HL-60 (cell line): ENCODE measurements at regions not wholly inside any gene's neighbourhood (a gene's known extent, or its start where the extent isn't known, plus 50 kb on each side); places are given as distances from the start of the nearest gene placed in this dataset.
A peak's percentile ranks its signal among the peaks of the same experiment; 100 is the strongest.

ENCODE experiments used
- DNase-seq, 2 experiments: peaks; one replicate each; pipeline ENCODE4 v3.0.0-alpha.2; 2010 to 2020; ENCODE audit warnings: low read depth in 1 of 2, low spot score in 1 of 2
- H3K27ac ChIP-seq: fragments of 250-450 bp; sonication (Bioruptor Pico); replicated peaks from 2 replicates; pipeline ENCODE4 v1.5.1; 2020; ENCODE audit warnings: mild to moderate bottlenecking, moderate library complexity
- H3K27me3 ChIP-seq: fragments of 250-450 bp; sonication (Bioruptor Pico); 2 replicates; pipeline ENCODE4 v1.5.1; 2021; ENCODE audit warnings: mild to moderate bottlenecking, moderate library complexity; ENCODE audit not compliant: insufficient read depth, poor library complexity, severe bottlenecking
- H3K4me3 ChIP-seq: replicated peaks from 2 replicates; pipeline ENCODE4 v1.5.1; 2011; ENCODE audit warnings: mild to moderate bottlenecking, control low read depth, low read length; ENCODE audit not compliant: insufficient read depth
- GABPA ChIP-seq: IDR thresholded peaks from 2 replicates; pipeline ENCODE4 v1.6.1; 2012; ENCODE audit warnings: low read depth
- POLR2AphosphoS5 ChIP-seq: IDR thresholded peaks from 2 replicates; pipeline ENCODE4 v1.6.1; 2012; ENCODE audit warnings: low read depth
- SPI1 ChIP-seq: IDR thresholded peaks from 2 replicates; pipeline ENCODE4 v1.6.1; 2012; ENCODE audit warnings: low read depth, mild to moderate bottlenecking, borderline replicate concordance
- TF ChIP-seq, protein P1 (sequence below): IDR thresholded peaks from 2 replicates; pipeline ENCODE4 v1.6.1; 2012; ENCODE audit warnings: low read depth; ENCODE audit not compliant: insufficient replicate concordance
- TF ChIP-seq, protein P2 (sequence below): IDR thresholded peaks from one replicate; pipeline ENCODE4 v1.5.1; 2011; ENCODE audit warnings: low read length, control low read depth, inconsistent platforms; ENCODE audit not compliant: insufficient read depth

DNA sequence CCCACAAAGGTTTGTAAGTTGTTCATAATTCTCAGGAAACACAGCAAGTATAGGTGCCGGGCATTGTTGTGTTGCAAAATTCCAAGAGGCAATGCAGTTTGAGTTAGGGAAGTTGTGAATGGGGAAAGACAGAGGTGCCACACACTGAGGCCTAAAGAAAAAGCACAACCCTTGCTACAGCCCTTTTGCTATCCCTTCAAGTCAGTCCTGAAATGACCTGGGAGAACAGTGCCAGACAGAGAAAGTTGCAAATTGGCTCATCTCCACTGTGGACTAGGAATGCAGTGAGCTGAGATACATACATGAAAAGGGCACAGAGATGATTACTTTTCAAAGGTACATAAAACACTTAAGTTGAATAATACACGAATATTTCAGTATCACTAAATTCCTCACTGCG is 213.3 kb upstream of the TMTC1 start:
- DNase-seq = no peak
- Histone ChIP-seq H3K27ac (no peak overlapping the region), H3K4me3 (no peak overlapping the region), H3K27me3 (no peaks in the 10 kb centered on the region)
- TF ChIP-seq, protein P1, sequence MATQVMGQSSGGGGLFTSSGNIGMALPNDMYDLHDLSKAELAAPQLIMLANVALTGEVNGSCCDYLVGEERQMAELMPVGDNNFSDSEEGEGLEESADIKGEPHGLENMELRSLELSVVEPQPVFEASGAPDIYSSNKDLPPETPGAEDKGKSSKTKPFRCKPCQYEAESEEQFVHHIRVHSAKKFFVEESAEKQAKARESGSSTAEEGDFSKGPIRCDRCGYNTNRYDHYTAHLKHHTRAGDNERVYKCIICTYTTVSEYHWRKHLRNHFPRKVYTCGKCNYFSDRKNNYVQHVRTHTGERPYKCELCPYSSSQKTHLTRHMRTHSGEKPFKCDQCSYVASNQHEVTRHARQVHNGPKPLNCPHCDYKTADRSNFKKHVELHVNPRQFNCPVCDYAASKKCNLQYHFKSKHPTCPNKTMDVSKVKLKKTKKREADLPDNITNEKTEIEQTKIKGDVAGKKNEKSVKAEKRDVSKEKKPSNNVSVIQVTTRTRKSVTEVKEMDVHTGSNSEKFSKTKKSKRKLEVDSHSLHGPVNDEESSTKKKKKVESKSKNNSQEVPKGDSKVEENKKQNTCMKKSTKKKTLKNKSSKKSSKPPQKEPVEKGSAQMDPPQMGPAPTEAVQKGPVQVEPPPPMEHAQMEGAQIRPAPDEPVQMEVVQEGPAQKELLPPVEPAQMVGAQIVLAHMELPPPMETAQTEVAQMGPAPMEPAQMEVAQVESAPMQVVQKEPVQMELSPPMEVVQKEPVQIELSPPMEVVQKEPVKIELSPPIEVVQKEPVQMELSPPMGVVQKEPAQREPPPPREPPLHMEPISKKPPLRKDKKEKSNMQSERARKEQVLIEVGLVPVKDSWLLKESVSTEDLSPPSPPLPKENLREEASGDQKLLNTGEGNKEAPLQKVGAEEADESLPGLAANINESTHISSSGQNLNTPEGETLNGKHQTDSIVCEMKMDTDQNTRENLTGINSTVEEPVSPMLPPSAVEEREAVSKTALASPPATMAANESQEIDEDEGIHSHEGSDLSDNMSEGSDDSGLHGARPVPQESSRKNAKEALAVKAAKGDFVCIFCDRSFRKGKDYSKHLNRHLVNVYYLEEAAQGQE = peak; percentile 68
- TF ChIP-seq SPI1 = no peak
- TF ChIP-seq GABPA = no peak

DNA sequence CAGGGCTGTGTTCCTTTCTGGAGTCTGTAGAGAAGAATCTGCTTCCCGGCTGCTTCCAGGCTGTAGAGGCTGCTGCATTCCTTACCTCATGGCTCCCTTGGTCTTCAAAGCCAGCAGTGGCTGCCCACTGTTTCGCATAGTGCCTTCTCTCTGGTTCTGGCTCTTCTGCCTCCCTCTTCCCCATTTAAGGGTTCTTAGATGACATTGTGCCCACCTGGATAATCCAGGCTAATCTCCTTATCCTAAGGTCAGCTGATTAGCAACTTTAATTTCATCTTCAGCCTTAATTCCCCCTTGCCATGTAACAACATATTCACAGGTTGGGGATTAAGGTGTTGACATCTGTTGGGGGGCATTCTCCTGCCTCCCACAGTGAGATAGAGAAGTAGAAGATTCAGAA is 208.6 kb upstream of the TMTC1 start:
- DNase-seq = no peak
- no peak for TF ChIP-seq GABPA
- TF ChIP-seq, protein P1 = no peak
- Histone ChIP-seq H3K27ac (no peak overlapping the region), H3K4me3 (no peak overlapping the region), H3K27me3 (no peaks in the 10 kb centered on the region)

DNA sequence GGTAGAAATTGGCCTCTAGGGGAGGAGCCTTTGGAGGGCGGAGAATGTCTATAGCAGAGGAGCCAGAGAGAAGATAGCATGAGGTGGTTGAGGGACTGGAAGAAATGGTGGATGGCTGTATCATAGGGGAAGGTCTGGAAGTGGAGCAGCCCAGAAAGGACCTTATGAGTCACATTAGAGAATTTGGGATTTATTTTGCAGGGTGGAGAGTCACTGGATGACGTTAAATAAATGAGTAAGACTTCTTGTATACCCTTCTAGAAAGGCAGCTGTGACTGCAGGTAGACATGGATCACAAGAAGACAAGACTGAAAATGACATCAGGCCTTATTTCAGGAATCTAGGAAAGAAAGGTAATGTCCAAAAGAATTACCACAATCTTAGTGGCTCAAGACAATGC is 208.2 kb upstream of the TMTC1 start:
- no peak for TF ChIP-seq POLR2AphosphoS5
- TF ChIP-seq GABPA = no peak
- TF ChIP-seq, protein P2, sequence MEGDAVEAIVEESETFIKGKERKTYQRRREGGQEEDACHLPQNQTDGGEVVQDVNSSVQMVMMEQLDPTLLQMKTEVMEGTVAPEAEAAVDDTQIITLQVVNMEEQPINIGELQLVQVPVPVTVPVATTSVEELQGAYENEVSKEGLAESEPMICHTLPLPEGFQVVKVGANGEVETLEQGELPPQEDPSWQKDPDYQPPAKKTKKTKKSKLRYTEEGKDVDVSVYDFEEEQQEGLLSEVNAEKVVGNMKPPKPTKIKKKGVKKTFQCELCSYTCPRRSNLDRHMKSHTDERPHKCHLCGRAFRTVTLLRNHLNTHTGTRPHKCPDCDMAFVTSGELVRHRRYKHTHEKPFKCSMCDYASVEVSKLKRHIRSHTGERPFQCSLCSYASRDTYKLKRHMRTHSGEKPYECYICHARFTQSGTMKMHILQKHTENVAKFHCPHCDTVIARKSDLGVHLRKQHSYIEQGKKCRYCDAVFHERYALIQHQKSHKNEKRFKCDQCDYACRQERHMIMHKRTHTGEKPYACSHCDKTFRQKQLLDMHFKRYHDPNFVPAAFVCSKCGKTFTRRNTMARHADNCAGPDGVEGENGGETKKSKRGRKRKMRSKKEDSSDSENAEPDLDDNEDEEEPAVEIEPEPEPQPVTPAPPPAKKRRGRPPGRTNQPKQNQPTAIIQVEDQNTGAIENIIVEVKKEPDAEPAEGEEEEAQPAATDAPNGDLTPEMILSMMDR = no peak
- no peak for TF ChIP-seq SPI1
- TF ChIP-seq, protein P1 = no peak
- no peaks in the 10 kb centered on the region for H3K27me3 ChIP-seq
- H3K4me3 ChIP-seq = no peak overlapping the region
- H3K27ac ChIP-seq = no peak overlapping the region
- DNase-seq = no peak

DNA sequence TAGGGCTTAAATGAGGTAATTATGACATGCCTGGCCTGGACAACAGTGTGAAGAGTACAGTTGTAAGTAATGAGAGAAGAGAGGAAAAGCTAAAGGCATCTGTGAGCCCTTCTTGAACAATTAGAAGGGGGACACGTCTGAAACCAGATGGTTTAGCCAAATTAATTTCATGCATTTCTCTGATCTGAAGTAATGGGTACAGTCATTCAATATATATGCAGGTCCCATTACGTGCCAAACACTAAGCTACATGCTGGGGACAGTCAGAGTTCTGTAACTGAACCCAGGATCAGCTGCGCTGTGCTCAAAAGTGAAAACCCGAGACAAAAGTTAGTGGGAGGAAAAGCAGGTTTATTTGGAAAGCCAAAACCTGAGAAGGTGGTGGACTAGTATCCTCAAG is 207.2 kb upstream of the TMTC1 start:
- no peak for DNase-seq
- Histone ChIP-seq H3K27me3 (no peaks in the 10 kb centered on the region), H3K27ac (no peak overlapping the region), H3K4me3 (no peak overlapping the region)
- TF ChIP-seq SPI1 (no peak), POLR2AphosphoS5 (no peak), GABPA (no peak)
- TF ChIP-seq, protein P2 = no peak
- TF ChIP-seq, protein P1 = no peak
